ENCODE measurements at regions not wholly inside any gene's neighbourhood (a gene's known extent, or its start where the extent isn't known, plus 50 kb on each side); places are given as distances from the start of the nearest gene placed in this dataset.

- no peak for TF ChIP-seq CTCF (IDR thresholded peaks at IDR 0.05 in 4 of 5, conservative IDR thresholded peaks at IDR 0.05 in 1 of 5)
- no peak for TF ChIP-seq POLR2A (IDR thresholded peaks at IDR 0.05)
Measured at GRCh38 chr5:23977997-23978396, 470.6 kb downstream of the PRDM9 start.
